ENCODE measurements at regions not wholly inside any gene's neighbourhood (a gene's known extent, or its start where the extent isn't known, plus 50 kb on each side); places are given as distances from the start of the nearest gene placed in this dataset.

GRCh38 chr15:66942649-66943390 lies 122.6 kb upstream of the SMAD3 start:
- no peak for ATAC-seq (ENCODE audit: low FRiP score)
- TF ChIP-seq CTCF (IDR thresholded peaks at IDR 0.05): no peak
- DNase-seq (ENCODE audit: low spot score): no peak

- no peak for ATAC-seq (ENCODE audit: low FRiP score)
- TF ChIP-seq CTCF (IDR thresholded peaks at IDR 0.05): no peak
- DNase-seq (ENCODE audit: low spot score): no peak
These were observed 121.8 kb upstream of the SMAD3 start for GRCh38 chr15:66943456-66944095.

GRCh38 chr15:66944121-66944520 lies 121.3 kb upstream of the SMAD3 start:
- DNase-seq (ENCODE audit: low spot score) (no peak), ATAC-seq (ENCODE audit: low FRiP score) (no peak)
- TF ChIP-seq CTCF (IDR thresholded peaks at IDR 0.05): no peak

- no peak for DNase-seq (ENCODE audit: low spot score)
- ATAC-seq (ENCODE audit: low FRiP score): no peak
- no peak for TF ChIP-seq CTCF (IDR thresholded peaks at IDR 0.05)
These were observed 120.1 kb upstream of the SMAD3 start for GRCh38 chr15:66945286-66945685.

GRCh38 chr15:66945842-66946241 lies 119.6 kb upstream of the SMAD3 start:
- DNase-seq (ENCODE audit: low spot score) (no peak), ATAC-seq (ENCODE audit: low FRiP score) (no peak)
- TF ChIP-seq CTCF (IDR thresholded peaks at IDR 0.05): no peak

GRCh38 chr15:66946578-66947164 lies 118.7 kb upstream of the SMAD3 start:
- DNase-seq (ENCODE audit: low spot score) (peak; percentile 62), ATAC-seq (ENCODE audit: low FRiP score) (peak; percentile 4)
- TF ChIP-seq CTCF (IDR thresholded peaks at IDR 0.05): peak in 2 of 3 donors; percentile 75 to 80

All from omental fat pad (tissue), 3 donors.